Right lobe of liver (tissue), 4 donors: ENCODE measurements at regions not wholly inside any gene's neighbourhood (a gene's known extent, or its start where the extent isn't known, plus 50 kb on each side); places are given as distances from the start of the nearest gene placed in this dataset.

ENCODE experiments used
- POLR2A ChIP-seq: fragments of 450-650 bp; IDR thresholded peaks from one replicate; pipeline ENCODE4 v1.6.1; 2017; ENCODE audit warnings: antibody characterized with exemption, mild to moderate bottlenecking
- TF ChIP-seq, protein P1 (sequence below), 4 donors: fragments of 200-600 bp in 3 of 4; fragments of 450-650 bp in 1 of 4; IDR thresholded peaks; one replicate each; pipeline versions ENCODE4 v1.5.1 to v1.8.0; 2016 to 2022; ENCODE audit warnings: antibody characterized with exemption in 4 of 4, mild to moderate bottlenecking in 2 of 4
- donor health status: DM: no; HTN: no; CAD: no.
- donor health status: DM: no; HTN: no; CAD: no.
- donor health status: DM: no; HTN: yes; CAD: no.

DNA sequence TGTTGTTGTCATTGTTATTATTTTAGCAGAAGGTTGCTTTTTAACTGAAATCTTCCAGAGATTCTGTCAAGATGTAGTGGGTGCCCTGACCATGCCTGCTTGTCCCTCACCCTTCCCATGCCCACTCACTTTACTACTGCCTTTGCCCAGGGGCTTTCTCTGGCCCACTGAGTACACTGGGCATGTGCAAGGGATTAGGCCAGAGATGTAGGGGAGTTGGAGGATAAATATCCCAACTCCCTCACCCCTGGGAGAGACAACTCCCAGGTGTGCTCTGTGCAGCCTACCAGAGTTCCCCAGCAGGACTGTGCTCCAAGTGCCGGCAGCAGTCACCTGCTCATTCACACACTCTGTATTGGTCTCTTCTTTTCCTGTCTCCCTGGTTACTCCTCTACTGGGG lies 559.1 kb downstream of the MIAT start:
- TF ChIP-seq, protein P1, sequence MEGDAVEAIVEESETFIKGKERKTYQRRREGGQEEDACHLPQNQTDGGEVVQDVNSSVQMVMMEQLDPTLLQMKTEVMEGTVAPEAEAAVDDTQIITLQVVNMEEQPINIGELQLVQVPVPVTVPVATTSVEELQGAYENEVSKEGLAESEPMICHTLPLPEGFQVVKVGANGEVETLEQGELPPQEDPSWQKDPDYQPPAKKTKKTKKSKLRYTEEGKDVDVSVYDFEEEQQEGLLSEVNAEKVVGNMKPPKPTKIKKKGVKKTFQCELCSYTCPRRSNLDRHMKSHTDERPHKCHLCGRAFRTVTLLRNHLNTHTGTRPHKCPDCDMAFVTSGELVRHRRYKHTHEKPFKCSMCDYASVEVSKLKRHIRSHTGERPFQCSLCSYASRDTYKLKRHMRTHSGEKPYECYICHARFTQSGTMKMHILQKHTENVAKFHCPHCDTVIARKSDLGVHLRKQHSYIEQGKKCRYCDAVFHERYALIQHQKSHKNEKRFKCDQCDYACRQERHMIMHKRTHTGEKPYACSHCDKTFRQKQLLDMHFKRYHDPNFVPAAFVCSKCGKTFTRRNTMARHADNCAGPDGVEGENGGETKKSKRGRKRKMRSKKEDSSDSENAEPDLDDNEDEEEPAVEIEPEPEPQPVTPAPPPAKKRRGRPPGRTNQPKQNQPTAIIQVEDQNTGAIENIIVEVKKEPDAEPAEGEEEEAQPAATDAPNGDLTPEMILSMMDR (IDR thresholded peaks at IDR 0.05) = no peak
- TF ChIP-seq POLR2A = no peak
